DMS79 (cell line): ENCODE measurements at regions not wholly inside any gene's neighbourhood (a gene's known extent, or its start where the extent isn't known, plus 50 kb on each side); places are given as distances from the start of the nearest gene placed in this dataset.

Experiments
- DNase-seq: peaks from one replicate; lab custom pipeline; 2025; lab: John Stamatoyannopoulos, UW

DNA sequence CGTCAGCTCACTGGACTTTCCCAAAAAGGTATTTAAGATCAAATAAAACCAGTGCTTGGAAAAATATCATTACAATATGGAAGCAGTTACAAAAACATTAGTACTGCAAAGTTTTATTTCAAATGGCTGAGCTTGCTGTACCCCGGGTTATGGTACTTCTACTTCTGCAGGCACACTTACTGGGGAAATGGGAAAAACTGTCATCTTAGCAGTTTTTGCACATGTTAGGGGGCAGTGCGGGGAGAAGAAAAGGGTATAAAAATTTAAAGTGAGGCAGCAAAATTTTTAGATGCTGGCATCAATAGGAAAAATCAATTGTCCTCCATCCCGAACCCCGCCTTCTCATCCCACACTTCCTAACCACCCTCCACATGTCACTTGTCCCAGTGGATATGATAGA, 133.4 kb downstream of the ATG4C start:
- no peak for DNase-seq

GRCh38 chr1:62917805-62918204, 133.9 kb downstream of the ATG4C start:
- DNase-seq: no peak

DNA sequence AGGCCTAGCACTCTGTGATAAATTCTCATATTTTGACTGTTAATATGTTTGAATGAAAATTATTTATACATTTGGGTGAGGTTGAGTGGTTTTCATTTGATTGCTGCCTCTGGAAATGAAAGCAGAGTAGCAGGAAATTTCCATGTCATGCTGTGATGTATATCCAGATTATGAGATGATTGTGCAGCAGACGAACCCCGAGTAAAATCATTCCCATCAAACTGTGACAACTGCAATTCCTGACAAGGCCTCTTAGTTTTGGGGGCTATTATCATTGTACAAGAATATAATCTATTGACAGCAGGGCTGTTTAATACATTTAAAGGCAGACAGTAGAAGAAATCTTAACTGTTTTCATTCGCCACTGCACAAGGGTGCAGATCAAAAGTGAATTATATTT, 134.8 kb downstream of the ATG4C start:
- DNase-seq: no peak

DNA sequence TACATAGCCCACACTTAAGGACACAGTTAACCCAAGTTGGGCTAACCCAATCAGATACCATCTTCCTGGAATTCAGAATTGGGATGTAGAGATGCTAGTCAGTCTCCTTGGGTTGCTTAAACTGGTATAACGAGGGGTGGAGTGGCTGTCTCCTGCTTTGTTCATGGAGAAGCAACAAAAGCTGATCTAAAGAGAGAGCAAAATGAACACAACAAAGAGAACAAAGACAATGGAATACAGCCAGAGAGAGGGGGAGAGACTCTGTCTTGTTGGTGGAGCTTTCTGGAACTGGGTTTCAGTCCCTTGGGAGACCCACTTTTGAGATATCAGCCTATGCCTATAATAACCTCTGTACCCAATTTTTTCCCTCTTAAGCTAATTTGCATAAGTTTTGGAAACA, 138.1 kb downstream of the ATG4C start:
- DNase-seq: no peak

DNA sequence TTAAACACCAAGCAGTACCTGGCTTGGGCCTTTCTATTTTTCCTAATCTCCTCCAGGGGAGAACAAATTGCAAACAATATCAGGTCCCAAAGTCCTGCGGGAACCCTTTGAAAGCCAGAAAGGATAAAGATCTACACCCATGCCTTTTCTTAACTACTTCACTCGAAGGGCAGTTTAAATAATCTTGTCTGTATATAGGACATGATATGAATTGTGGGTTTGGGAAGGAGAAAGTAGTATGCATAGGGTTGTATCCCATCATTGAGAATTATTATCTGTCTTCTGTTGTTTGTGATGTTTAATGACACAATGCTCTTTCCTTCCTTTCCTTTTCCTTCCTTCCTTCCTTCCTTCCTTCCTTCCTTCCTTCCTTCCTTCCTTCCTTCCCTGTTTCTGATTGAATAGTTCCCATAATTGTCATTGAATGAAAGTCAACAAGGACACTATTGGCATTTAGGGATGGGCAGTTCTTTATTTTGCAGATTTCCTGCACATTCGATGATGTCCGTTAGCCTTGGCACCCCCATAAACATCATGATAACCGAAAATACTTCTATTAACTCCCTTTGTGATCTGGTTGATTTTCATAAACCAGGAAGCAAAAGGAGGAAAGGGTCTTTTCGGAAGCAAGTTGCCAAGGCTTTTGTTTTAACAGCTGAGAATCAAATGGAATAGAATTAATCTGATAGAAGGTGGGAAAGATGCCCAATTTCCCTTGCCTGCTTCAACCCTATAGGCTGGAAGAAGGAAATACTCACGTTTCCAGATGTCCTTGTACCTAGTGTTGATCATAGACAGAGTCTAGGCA, 141.3 kb downstream of the ATG4C start:
- DNase-seq: no peak

DNA sequence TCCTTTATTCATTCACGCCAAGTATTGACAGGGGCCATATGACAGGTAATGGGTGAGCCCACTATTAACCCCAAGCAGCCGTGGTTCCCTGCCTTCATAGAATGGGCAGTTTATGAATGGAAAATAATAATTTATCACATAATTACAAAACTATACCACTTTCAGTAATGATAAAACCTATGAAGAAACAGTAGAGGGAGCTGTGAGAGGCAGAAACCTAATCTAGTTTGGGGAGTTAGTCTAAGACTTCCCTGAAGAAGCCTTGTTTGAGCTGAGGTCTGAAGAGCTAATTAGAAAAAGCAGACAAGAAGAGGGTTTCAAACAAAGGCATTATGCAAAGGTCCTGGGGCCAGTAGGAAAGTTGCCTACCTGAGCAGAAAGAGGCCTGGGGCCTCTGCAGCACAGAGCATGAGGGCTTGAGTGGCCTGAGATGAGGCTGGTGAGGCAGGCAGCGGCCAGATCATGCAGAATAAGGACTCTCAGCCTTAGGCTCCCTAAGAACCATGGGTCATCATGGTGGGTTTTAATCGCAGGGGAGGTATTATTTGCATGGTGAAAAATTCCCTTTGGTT, 142.8 kb downstream of the ATG4C start:
- no peak for DNase-seq

DNA sequence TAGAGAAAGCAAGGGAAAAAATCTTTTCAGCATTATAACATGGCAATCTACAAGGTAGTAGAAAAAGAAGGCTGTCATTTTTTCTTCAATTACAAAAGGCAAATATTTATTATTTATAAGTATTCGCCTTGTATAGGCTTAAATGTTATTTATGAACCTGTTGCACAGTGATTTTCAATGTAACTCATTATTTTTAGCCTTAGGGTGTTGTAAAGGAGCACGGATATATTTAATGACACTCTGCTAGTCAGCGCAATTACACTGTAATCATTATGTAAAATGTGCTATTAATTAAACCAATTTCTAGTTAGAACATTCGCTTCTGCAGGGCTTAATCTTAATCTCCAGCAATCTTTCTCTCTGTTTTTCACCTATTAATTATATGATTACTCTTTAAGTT, 145.0 kb downstream of the ATG4C start:
- DNase-seq: no peak

- DNase-seq: no peak
Measured at GRCh38 chr1:62937634-62938296, 153.8 kb downstream of the ATG4C start.

- no peak for DNase-seq
Measured at GRCh38 chr1:62941780-62942179, 157.8 kb downstream of the ATG4C start.

DNA sequence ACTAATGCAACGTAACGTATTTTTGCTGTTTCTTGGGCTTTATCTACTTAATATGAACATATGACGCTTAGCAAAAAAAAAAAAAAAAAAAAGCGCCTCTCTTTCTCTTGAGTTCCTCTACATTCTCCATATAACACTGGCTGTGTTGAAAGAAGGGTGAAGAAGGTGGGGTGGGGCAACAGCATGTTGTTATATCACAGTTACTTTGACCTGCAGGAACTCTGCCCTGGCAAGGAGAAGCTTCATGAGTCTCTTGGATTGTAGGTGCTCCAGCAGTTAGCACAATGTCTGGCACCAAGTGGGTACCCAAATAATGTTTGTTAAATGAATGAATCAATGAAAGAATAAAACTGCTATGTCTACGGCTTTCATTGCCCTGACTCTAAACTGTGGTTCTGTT, 162.6 kb downstream of the ATG4C start:
- DNase-seq: no peak

GRCh38 chr1:62951428-62951827, 167.5 kb downstream of the ATG4C start:
- DNase-seq: no peak

DNA sequence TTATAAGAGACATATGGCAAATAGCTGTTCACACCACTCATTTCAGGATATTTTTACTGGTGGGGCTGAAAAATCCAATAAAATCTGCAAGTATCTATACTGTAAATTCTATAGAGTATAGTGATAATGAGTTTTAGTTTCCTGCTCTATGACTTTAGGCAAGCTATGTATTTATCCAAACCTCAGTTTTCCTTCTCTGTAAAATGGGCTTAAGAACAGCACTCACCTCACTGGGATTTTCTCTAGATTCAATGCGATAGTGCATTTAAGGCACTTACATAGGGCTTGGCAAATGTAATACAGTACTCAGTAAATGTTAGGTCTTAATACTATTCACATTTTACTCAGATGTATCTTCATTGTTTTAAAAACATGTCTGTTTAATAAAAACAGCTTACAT, 168.7 kb downstream of the ATG4C start:
- no peak for DNase-seq

DNA sequence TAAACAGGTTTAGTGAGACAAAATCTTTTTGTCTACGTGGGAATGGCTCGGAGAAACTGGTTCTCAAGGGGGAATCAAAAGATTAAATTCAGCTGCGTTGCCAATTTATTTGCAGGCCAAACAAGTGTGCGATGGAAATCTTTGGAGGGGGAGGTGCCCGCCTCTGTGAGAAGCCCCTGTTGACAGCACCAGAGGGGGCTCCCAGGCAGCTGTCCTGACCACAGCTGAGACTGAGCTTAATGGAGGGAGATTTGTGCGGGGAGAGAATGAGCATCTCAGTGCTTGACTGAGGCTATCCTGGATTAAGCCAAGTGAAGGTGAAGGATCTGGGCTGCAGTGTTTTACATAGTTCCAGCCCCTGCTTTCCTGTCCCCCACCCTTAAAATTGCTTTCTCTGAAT, 169.7 kb downstream of the ATG4C start:
- no peak for DNase-seq

- no peak for DNase-seq
Measured at GRCh38 chr1:62954758-62955157, 170.8 kb downstream of the ATG4C start.

DNA sequence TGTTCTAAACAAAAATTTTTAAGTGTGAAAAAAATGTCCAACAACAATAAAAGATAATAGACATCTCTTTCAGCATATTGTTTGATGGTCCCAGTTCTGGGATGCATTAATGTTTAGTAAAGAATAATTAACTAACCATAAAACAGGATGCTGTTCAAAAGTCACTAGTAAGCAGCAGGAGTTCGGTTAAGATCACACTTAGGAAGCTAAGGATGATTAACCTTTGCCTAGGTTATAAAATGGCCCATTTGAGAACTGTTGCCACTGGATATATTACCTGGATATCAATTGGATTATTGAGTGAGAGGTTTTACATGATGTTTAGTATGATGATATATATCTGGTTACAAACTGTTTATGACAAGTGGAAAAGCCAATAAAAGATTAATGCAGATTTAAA, 171.7 kb downstream of the ATG4C start:
- no peak for DNase-seq

DNA sequence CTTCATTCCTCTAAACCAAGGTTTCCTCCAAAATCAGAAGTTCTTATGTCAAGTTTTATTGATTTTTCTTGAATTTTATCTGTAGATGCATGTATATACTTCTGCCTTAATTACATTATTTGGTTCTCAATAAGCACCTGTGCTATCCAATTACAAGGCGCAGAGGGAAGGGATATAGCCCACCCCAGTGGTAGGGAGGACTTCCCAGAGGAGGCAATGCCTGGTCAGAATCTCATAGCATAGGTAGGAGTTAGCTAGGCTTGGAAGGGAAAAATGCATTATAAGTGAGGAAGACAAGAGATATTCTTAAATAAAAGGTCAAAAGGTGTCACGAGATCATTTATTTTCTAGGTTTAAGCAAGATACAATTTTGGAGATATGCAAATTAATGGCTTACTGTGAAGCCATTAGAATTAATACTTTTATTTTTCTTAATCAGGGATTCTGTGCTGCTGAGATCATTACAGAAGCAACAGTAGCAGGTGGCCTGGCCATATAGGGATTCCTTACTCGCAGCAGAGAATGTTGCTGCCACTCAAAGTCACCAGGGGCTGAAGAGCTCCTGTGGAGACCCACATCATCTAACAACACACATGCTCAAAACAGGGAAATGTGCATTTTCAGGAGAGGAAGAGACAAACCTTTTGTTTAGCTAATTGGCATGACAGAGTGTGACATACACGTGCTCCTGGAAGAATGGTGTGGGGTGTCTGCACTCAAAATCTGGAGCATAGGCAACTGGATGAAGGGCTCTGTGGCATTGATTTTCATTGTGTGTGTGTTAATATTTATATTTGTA, 178.3 kb downstream of the ATG4C start:
- DNase-seq: no peak

DNA sequence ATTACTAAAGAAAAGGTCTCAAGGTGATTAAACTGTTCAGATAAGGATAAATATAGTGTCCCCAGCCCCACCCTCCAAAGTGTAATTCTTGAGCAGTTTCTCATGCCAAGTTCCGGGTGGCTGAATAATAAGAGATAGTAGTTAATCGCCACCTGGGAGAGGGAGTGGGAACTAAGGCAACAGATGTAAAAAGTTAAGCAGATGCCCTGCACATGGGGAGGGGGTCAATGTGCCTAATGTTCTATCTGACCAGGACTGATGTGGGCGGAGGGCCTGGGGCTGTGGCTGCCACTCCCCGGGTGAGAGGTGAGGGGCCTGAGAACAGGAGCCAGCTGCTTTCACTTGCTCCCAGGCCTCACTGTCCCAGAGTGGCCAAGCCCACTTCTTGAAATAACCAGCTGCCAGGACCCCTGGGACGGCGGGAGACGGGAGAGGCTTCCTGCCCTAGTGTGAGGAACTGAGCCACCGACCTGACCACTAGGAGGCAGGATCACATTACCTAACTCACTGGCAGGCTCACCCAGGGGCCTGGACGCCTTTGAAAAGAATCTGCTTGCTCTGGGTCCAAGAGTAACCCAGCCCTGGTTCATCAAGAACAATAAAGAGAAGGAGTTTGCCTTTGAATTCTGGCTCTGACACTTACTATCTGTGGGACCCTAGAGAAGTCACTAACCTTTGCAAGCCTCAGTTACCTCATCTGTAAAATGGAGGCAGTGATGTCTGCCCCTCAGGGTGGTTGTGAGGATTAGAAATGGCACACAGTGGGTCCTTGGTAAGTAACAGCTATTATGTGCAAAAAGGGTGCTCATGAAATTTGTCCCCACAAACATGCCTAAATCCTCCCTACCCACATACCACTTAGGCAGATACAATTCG, 179.2 kb downstream of the ATG4C start:
- DNase-seq: no peak

- DNase-seq: no peak
Measured at GRCh38 chr1:62964141-62964540, 180.2 kb downstream of the ATG4C start.

GRCh38 chr1:62967031-62967430, 183.1 kb downstream of the ATG4C start:
- no peak for DNase-seq

DNA sequence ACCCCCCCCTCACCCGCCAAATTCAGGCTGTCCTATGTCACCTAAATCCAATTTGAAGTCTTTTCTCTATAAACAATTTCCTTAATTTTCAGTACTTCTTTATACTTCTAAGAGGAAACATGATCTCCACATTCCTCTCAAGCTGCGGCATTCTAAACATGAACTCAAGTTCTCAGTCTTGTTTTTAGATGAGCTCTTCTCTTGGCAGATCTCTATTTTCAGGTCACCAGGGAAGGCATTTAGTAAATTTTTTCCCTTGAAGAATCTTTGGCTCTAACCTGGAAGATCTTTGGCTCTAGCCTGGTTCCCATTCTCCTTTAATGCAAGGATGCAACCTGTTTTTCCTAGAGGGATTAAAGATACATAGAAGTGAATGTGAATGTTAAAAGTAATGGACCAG, 193.4 kb downstream of the ATG4C start:
- DNase-seq: no peak

DNA sequence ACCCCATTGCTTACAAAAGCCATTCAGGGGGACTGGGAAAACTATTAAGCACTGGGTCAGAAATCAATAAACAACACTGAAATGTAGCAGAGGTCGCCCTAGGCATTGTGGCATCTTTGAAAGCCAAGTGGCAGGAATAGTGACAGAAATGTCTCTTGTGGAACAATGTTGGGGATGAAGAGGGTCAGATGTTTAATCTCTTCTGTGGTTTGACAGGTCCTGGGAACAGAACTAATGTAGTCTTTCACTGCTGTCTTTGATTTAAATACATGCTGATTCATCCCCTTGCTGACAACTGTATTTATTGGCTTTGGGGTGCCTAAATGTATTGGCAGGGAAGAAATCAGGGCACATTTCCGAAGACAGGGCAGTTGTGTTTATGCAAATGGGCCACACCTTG, 194.8 kb downstream of the ATG4C start:
- DNase-seq: no peak

DNA sequence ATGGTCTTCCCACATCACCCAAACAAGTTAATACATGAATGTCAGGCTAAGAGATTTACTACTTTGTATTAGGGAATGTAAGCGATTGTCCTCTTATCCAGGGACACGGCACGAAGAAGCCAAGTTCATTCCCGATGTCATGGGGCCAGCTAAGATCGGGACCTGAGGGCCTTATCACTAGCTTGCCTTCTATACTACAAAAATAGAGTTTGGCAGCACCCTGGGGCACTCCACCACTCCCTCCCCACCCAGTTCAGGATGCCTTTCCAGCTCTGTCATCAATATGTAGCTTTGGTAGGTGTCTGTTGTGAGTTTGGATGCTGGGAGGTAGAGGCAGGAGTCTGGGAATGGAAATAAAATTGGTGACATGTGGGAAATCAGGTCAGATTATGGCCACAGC, 197.5 kb downstream of the ATG4C start:
- no peak for DNase-seq
